ENCODE measurements at regions not wholly inside any gene's neighbourhood (a gene's known extent, or its start where the extent isn't known, plus 50 kb on each side); places are given as distances from the start of the nearest gene placed in this dataset.

GRCh38 chr2:67526283-67526682, 129.2 kb downstream of the ETAA1 start:
- Mint-ChIP-seq H3K4me3 (no peak overlapping the region), H3K27ac (ENCODE audit: low read depth) (no peak overlapping the region), H3K9me3 (no peaks in the 10 kb centered on the region), H3K27me3 (peaks cover 12% of the 10 kb centered on the region), H3K4me1 (no peaks in the 10 kb centered on the region), H3K36me3 (ENCODE audit: insufficient read depth) (no peaks in the 10 kb centered on the region)
- DNase-seq (ENCODE audit: low spot score in 2 of 2), result no peak
- ATAC-seq (replicated peaks; ENCODE audit: extremely low read depth, poor library complexity, severe bottlenecking), result no peak

- no peak for DNase-seq (ENCODE audit: low spot score in 2 of 2)
- no peak overlapping the region for H3K4me3 Mint-ChIP-seq
- no peaks in the 10 kb centered on the region for H3K9me3 Mint-ChIP-seq
- peaks cover 10% of the 10 kb centered on the region for H3K27me3 Mint-ChIP-seq
- no peaks in the 10 kb centered on the region for H3K4me1 Mint-ChIP-seq
- ATAC-seq (replicated peaks; ENCODE audit: extremely low read depth, poor library complexity, severe bottlenecking), result no peak
- no peaks in the 10 kb centered on the region for H3K36me3 Mint-ChIP-seq (ENCODE audit: insufficient read depth)
- no peak overlapping the region for H3K27ac Mint-ChIP-seq (ENCODE audit: low read depth)
These were observed 131.2 kb downstream of the ETAA1 start for GRCh38 chr2:67528320-67528719.

GRCh38 chr2:67532387-67532786, 135.3 kb downstream of the ETAA1 start:
- H3K4me1 Mint-ChIP-seq, result no peaks in the 10 kb centered on the region
- H3K9me3 Mint-ChIP-seq, result peaks cover 6% of the 10 kb centered on the region
- no peaks in the 10 kb centered on the region for H3K36me3 Mint-ChIP-seq (ENCODE audit: insufficient read depth)
- no peak for ATAC-seq (replicated peaks; ENCODE audit: extremely low read depth, poor library complexity, severe bottlenecking)
- H3K27ac Mint-ChIP-seq (ENCODE audit: low read depth), result no peak overlapping the region
- H3K27me3 Mint-ChIP-seq, result no peaks in the 10 kb centered on the region
- H3K4me3 Mint-ChIP-seq, result no peak overlapping the region
- no peak for DNase-seq (ENCODE audit: low spot score in 2 of 2)

GRCh38 chr2:67534745-67535144, 137.6 kb downstream of the ETAA1 start:
- DNase-seq (ENCODE audit: low spot score in 2 of 2) (no peak), ATAC-seq (replicated peaks; ENCODE audit: extremely low read depth, poor library complexity, severe bottlenecking) (no peak)
- peaks cover 19% of the 10 kb centered on the region for H3K9me3 Mint-ChIP-seq
- H3K27ac Mint-ChIP-seq (ENCODE audit: low read depth), result no peak overlapping the region
- no peaks in the 10 kb centered on the region for H3K27me3 Mint-ChIP-seq
- H3K4me3 Mint-ChIP-seq, result no peak overlapping the region
- H3K36me3 Mint-ChIP-seq (ENCODE audit: insufficient read depth), result no peaks in the 10 kb centered on the region
- H3K4me1 Mint-ChIP-seq, result no peaks in the 10 kb centered on the region

GRCh38 chr2:67540962-67541361, 143.8 kb downstream of the ETAA1 start:
- Mint-ChIP-seq H3K4me1 (no peaks in the 10 kb centered on the region), H3K4me3 (no peak overlapping the region), H3K27ac (ENCODE audit: low read depth) (no peak overlapping the region), H3K27me3 (no peaks in the 10 kb centered on the region), H3K9me3 (peaks cover 26% of the 10 kb centered on the region), H3K36me3 (ENCODE audit: insufficient read depth) (no peaks in the 10 kb centered on the region)
- ATAC-seq (replicated peaks; ENCODE audit: extremely low read depth, poor library complexity, severe bottlenecking), result no peak
- DNase-seq (ENCODE audit: low spot score in 2 of 2), result no peak

GRCh38 chr2:67544286-67544685, 147.2 kb downstream of the ETAA1 start:
- Mint-ChIP-seq H3K27me3 (no peaks in the 10 kb centered on the region), H3K27ac (ENCODE audit: low read depth) (no peak overlapping the region), H3K9me3 (peaks cover 11% of the 10 kb centered on the region), H3K4me3 (no peak overlapping the region), H3K4me1 (no peaks in the 10 kb centered on the region), H3K36me3 (ENCODE audit: insufficient read depth) (no peaks in the 10 kb centered on the region)
- ATAC-seq (replicated peaks; ENCODE audit: extremely low read depth, poor library complexity, severe bottlenecking) (no peak), DNase-seq (ENCODE audit: low spot score in 2 of 2) (no peak)

- DNase-seq (ENCODE audit: low spot score in 2 of 2), result no peak
- H3K27me3 Mint-ChIP-seq, result no peaks in the 10 kb centered on the region
- no peak for ATAC-seq (replicated peaks; ENCODE audit: extremely low read depth, poor library complexity, severe bottlenecking)
- no peak overlapping the region for H3K4me3 Mint-ChIP-seq
- no peaks in the 10 kb centered on the region for H3K9me3 Mint-ChIP-seq
- H3K36me3 Mint-ChIP-seq (ENCODE audit: insufficient read depth), result no peaks in the 10 kb centered on the region
- no peaks in the 10 kb centered on the region for H3K4me1 Mint-ChIP-seq
- H3K27ac Mint-ChIP-seq (ENCODE audit: low read depth), result no peak overlapping the region
These were observed 151.4 kb downstream of the ETAA1 start for GRCh38 chr2:67548317-67549201.

GRCh38 chr2:67559156-67559555, 162.0 kb downstream of the ETAA1 start:
- ATAC-seq (replicated peaks; ENCODE audit: extremely low read depth, poor library complexity, severe bottlenecking) (no peak), DNase-seq (ENCODE audit: low spot score in 2 of 2) (no peak)
- Mint-ChIP-seq H3K27me3 (peaks cover 7% of the 10 kb centered on the region), H3K4me1 (no peaks in the 10 kb centered on the region), H3K27ac (ENCODE audit: low read depth) (no peak overlapping the region), H3K36me3 (ENCODE audit: insufficient read depth) (no peaks in the 10 kb centered on the region), H3K9me3 (peaks cover 4% of the 10 kb centered on the region), H3K4me3 (no peak overlapping the region)

- Mint-ChIP-seq H3K27ac (ENCODE audit: low read depth) (no peak overlapping the region), H3K4me1 (no peaks in the 10 kb centered on the region), H3K9me3 (peaks cover 4% of the 10 kb centered on the region), H3K36me3 (ENCODE audit: insufficient read depth) (no peaks in the 10 kb centered on the region), H3K27me3 (peaks cover 7% of the 10 kb centered on the region), H3K4me3 (no peak overlapping the region)
- DNase-seq (ENCODE audit: low spot score in 2 of 2) (no peak), ATAC-seq (replicated peaks; ENCODE audit: extremely low read depth, poor library complexity, severe bottlenecking) (no peak)
These were observed 163.8 kb downstream of the ETAA1 start for GRCh38 chr2:67560771-67561456.

GRCh38 chr2:67561457-67561965, 164.4 kb downstream of the ETAA1 start:
- ATAC-seq (replicated peaks; ENCODE audit: extremely low read depth, poor library complexity, severe bottlenecking) (no peak), DNase-seq (ENCODE audit: low spot score in 2 of 2) (no peak)
- H3K9me3 Mint-ChIP-seq, result peaks cover 4% of the 10 kb centered on the region
- peaks cover 7% of the 10 kb centered on the region for H3K27me3 Mint-ChIP-seq
- H3K36me3 Mint-ChIP-seq (ENCODE audit: insufficient read depth), result no peaks in the 10 kb centered on the region
- H3K27ac Mint-ChIP-seq (ENCODE audit: low read depth), result no peak overlapping the region
- H3K4me1 Mint-ChIP-seq, result no peaks in the 10 kb centered on the region
- H3K4me3 Mint-ChIP-seq, result no peak overlapping the region

- Mint-ChIP-seq H3K9me3 (peaks cover 4% of the 10 kb centered on the region), H3K27me3 (peaks cover 7% of the 10 kb centered on the region), H3K4me1 (no peaks in the 10 kb centered on the region), H3K36me3 (ENCODE audit: insufficient read depth) (no peaks in the 10 kb centered on the region), H3K4me3 (no peak overlapping the region), H3K27ac (ENCODE audit: low read depth) (no peak overlapping the region)
- ATAC-seq (replicated peaks; ENCODE audit: extremely low read depth, poor library complexity, severe bottlenecking) (no peak), DNase-seq (ENCODE audit: low spot score in 2 of 2) (no peak)
These were observed 166.9 kb downstream of the ETAA1 start for GRCh38 chr2:67564076-67564475.

GRCh38 chr2:67564626-67565025, 167.5 kb downstream of the ETAA1 start:
- no peaks in the 10 kb centered on the region for H3K4me1 Mint-ChIP-seq
- ATAC-seq (replicated peaks; ENCODE audit: extremely low read depth, poor library complexity, severe bottlenecking) (no peak), DNase-seq (ENCODE audit: low spot score in 2 of 2) (no peak)
- no peak overlapping the region for H3K4me3 Mint-ChIP-seq
- H3K36me3 Mint-ChIP-seq (ENCODE audit: insufficient read depth), result no peaks in the 10 kb centered on the region
- H3K27me3 Mint-ChIP-seq, result peaks cover 7% of the 10 kb centered on the region
- no peak overlapping the region for H3K27ac Mint-ChIP-seq (ENCODE audit: low read depth)
- H3K9me3 Mint-ChIP-seq, result peaks cover 4% of the 10 kb centered on the region

- Mint-ChIP-seq H3K36me3 (ENCODE audit: insufficient read depth) (no peaks in the 10 kb centered on the region), H3K4me1 (no peaks in the 10 kb centered on the region), H3K4me3 (no peak overlapping the region), H3K9me3 (peaks cover 4% of the 10 kb centered on the region), H3K27ac (ENCODE audit: low read depth) (no peak overlapping the region), H3K27me3 (peaks cover 7% of the 10 kb centered on the region)
- no peak for DNase-seq (ENCODE audit: low spot score in 2 of 2)
- ATAC-seq (replicated peaks; ENCODE audit: extremely low read depth, poor library complexity, severe bottlenecking), result no peak
These were observed 168.1 kb downstream of the ETAA1 start for GRCh38 chr2:67565262-67565661.
